GM13977 (cell line): ENCODE measurements at regions not wholly inside any gene's neighbourhood (a gene's known extent, or its start where the extent isn't known, plus 50 kb on each side); places are given as distances from the start of the nearest gene placed in this dataset.
"Not testable (repeated sequence)": the region's sequence is repeated elsewhere in the genome, so short reads cannot be mapped to it uniquely, and the experiment has no call there.

Experiments
- DNase-seq: peaks from one replicate; pipeline ENCODE4 v3.0.0; 2012; ENCODE audit warnings: low spot score
- in situ Hi-C: fragments of 300-500 bp; cut with MboI; formaldehyde crosslinking; loops from one replicate; pipeline ENCODE4 v1.12.0; 2022; ENCODE audit warnings: low sequenced_read_pairs, low pct_unique_long_range_greater_than_20kb, mixed read lengths, inconsistent platforms; ENCODE audit not compliant: unreplicated experiment
- TF ChIP-seq, protein P1 (sequence below): IDR thresholded peaks from 2 replicates; pipeline ENCODE4 v1.5.1; 2012; ENCODE audit warnings: mild to moderate bottlenecking, control low read depth; ENCODE audit not compliant: insufficient read depth; ENCODE audit errors: extremely low read depth, missing control alignments

DNA sequence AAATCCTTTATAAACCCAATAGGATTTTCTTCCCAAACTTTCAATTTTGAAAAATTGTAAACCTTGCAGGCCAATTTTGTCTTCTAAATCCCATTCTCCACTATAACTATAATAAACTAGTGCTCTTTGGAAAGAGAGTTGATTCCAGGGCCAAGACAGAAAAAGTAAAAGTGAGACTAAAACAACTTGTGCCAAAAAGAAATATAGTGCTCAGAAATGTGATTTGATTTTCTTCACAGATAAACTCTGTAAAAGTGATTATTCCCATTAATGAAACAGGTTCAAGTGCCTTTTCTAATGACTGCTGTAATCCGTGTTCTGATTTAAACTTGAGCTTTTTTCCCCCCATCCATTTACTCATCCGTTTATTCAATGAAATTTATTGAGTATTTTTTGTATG, 1831.1 kb downstream of the SLITRK5 start:
- DNase-seq = no peak
- in situ Hi-C loops = no loop called here
- TF ChIP-seq, protein P1, sequence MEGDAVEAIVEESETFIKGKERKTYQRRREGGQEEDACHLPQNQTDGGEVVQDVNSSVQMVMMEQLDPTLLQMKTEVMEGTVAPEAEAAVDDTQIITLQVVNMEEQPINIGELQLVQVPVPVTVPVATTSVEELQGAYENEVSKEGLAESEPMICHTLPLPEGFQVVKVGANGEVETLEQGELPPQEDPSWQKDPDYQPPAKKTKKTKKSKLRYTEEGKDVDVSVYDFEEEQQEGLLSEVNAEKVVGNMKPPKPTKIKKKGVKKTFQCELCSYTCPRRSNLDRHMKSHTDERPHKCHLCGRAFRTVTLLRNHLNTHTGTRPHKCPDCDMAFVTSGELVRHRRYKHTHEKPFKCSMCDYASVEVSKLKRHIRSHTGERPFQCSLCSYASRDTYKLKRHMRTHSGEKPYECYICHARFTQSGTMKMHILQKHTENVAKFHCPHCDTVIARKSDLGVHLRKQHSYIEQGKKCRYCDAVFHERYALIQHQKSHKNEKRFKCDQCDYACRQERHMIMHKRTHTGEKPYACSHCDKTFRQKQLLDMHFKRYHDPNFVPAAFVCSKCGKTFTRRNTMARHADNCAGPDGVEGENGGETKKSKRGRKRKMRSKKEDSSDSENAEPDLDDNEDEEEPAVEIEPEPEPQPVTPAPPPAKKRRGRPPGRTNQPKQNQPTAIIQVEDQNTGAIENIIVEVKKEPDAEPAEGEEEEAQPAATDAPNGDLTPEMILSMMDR = no peak

DNA sequence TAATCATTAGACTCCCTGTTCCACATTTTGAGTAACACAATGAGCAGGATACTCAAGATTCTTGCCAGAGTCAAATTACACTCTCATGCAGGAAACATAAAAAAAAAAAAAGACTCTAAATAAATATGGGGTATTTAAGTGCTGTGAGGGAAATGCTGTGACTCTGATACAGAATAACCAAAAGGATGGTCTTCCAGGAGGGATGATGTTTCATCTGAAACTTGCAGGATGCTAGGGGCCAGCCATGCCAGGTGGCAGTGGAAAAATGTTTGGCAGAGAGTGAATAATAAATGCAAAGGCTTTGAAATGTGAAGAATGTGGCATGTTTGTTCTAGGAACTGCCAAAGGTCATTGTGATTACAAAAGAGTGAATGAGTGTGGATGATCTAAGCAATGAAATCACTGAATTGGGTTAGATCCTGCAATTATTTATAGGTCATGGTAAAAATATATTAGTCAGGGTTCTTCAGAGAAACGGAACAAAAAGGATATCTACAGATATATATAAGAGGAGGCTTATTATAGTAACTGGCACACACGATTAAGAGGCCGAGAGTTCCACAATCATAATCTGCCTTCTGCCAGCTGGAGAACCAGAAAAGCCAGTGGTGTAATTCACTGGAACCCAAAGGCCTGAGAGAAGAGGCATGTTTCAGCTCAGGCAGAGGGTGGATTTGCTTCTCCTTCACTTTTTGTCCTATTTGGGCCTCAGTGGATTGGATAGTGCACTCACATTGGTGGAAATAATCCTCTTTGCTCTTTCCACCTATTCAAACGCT, 1832.8 kb upstream of the MIR17HG start:
- in situ Hi-C loops = no loop called here
- no peak for DNase-seq
- TF ChIP-seq, protein P1 = no peak

DNA sequence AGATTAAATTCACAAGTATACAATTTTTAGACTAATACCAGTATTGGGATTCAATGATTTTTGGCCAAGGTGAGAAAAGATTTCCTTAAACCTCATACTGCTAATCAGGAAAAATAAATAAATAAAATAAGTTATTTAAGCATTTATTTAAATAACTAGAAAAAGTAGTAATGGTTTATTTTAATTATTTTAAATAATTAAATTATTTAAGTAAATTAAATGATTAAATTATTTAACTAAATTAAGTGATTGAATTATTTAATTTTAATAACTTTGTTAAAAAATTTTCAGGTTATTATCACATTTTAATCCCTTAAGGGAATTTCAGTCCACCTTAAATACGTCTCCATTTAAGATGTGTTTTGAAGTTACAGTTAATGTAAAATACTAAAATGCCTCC, 1831.5 kb upstream of the MIR17HG start:
- DNase-seq = no peak
- TF ChIP-seq, protein P1 = no peak
- in situ Hi-C loops = no loop called here

DNA sequence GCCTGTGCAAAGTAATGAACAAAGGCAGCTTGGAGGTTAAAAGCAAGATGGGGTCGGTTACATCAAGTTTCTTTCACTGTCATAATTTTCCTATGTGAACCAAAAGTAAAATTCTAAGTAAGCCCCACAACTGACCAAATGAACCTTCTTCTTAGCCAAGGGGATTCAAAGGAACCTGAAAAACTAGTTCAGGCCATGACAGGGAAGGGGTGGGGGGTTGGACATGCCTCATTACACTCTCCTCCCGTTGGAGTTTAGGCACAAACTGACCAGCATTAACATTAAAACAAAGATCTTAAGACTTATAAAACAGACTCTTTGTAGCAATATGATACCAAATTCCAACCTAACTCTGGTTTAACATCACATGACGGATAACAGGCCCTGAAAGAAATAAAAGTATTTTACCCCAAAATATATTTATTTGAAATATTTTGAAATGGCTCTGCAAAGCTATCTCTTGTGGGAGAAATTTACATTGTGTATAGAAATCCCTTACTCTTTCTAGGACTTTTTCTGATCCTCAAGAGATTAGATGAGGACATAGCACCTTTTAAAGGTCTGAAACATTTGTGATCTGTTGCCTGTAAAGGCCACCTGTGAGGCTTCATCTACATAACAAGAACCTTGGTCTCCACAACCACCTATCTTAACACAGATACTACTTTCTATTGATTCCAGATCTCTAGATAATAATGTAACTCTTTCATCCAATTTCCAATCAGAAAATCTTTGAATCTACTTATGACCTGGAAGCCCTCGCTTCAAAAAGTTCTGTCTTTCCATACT, 1829.0 kb upstream of the MIR17HG start:
- TF ChIP-seq, protein P1 = no peak
- in situ Hi-C loops = no loop called here
- DNase-seq = no peak

DNA sequence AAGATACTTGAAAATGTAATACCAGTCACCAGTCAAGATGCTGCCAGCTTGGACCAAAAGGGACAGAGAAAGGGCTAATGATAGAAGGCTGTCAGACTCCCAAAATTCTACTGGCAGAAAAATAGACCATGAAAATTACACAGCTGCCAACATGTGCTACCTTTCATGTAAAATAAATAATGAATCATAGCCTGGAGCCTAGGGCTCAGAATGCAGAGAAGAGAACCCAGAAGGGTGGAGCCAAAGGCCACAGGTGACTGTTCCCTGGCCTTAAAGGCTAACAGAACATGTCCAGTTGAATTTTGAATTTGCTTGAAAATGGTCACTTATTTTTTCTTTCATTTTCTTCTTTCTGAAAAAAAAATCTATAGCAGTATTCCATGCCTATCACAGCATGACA, 1827.0 kb upstream of the MIR17HG start:
- TF ChIP-seq, protein P1 = no peak
- in situ Hi-C loops = no loop called here
- DNase-seq = no peak

DNA sequence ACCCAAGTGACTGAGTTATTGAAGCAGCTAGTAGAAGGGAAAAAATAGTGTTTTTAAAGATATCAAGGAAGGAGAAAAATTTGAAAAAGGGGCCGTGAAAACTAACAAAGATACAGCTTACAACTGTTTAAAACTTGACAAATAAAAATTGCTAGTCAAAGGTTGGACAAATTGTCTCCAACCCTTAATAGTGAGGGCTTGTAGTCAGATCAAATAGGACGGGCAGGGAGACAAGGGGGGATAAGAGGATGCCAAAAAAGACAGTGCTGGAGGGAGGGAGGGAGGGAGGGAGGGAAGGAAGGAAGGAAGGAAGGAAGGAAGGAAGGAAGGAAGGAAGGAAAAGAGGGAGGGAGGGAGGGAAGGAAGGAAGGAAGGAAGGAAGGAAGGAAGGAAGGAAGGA, 1825.8 kb upstream of the MIR17HG start:
- in situ Hi-C loops, DNase-seq: not testable (repeated sequence)

DNA sequence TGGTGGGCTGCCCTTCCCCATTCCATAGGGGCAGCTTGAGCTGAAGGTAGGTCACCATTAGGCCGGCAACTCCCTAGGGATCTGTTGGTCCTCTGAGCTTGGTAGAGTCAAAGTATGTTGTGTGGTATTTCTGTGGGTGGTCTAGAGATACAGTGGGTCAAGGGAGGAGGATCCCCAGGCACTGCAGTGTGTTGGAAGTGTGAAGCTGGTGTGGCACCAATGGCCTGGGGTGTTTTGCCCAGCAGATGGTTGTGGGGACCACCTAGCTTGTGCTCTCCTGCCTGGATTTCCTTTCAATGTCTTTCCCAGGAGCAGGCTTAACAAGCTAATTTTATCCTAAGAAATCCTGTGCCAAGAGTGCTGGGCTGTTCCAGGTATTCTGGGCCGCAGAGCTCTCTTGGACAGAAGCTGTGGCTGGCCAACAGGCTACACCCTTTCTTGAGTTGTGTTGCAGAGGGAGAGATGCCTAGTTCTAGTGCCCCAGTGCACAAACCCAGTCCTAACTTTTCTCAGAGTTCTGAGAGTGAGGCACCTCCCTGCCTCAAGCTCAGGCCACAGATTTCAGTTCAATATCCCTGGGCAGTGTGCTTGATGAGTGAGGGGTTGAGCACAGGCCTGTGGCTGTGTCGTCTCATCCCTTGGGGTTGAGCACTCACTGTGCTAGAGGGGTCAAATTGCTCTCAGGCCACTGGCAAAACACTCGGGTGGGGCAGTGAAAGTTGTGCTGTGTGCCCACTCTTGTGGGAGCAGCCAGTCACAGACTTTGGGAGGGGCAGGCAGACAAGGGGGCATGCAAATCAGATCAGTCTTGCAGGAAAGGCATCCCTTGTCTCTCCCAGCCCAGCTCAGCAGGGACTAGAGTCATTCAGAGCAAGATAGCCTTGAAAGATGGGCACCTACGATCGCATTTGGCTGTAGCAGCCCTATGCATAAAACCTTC, 1806.1 kb upstream of the MIR17HG start:
- in situ Hi-C loops = no loop called here
- TF ChIP-seq, protein P1 = no peak
- no peak for DNase-seq
